ENCODE measurements at regions not wholly inside any gene's neighbourhood (a gene's known extent, or its start where the extent isn't known, plus 50 kb on each side); places are given as distances from the start of the nearest gene placed in this dataset.
"Not testable (repeated sequence)": the region's sequence is repeated elsewhere in the genome, so short reads cannot be mapped to it uniquely, and the experiment has no call there.

- DNase-seq (ENCODE audit: insufficient read length, low spot score) (no peak), FAIRE-seq (no peak)
- TF ChIP-seq SPI1 (IDR thresholded peaks at IDR 0.05; ENCODE audit: low read depth, low read length) (no peak), TAF1 (IDR thresholded peaks at IDR 0.05; ENCODE audit: low read depth, low read length) (no peak), POLR2A (IDR thresholded peaks at IDR 0.05; ENCODE audit: low read depth, low read length) (no peak), POLR2AphosphoS5 (IDR thresholded peaks at IDR 0.05; ENCODE audit: low read depth, low read length) (no peak)
Observed at GRCh38 chr3:18208091-18208490, 217.0 kb downstream of the SATB1 start.

- TF ChIP-seq TAF1 (IDR thresholded peaks at IDR 0.05; ENCODE audit: low read depth, low read length) = no peak
- no peak for TF ChIP-seq SPI1 (IDR thresholded peaks at IDR 0.05; ENCODE audit: low read depth, low read length)
- TF ChIP-seq POLR2A (IDR thresholded peaks at IDR 0.05; ENCODE audit: low read depth, low read length) = no peak
- TF ChIP-seq POLR2AphosphoS5 (IDR thresholded peaks at IDR 0.05; ENCODE audit: low read depth, low read length) = no peak
- no peak for TF ChIP-seq POU2F2 (IDR thresholded peaks at IDR 0.05; ENCODE audit: low read depth, low read length)
- TF ChIP-seq PAX5 (IDR thresholded peaks at IDR 0.05; ENCODE audit: insufficient read depth, low read length, severe bottlenecking) = no peak
- no peak for DNase-seq (ENCODE audit: insufficient read length, low spot score)
- no peak for FAIRE-seq
Observed at GRCh38 chr3:18207226-18207625, 217.9 kb downstream of the SATB1 start.

- not testable (repeated sequence) for DNase-seq (ENCODE audit: insufficient read length, low spot score); FAIRE-seq
Observed at GRCh38 chr3:18205701-18206100, 219.4 kb downstream of the SATB1 start.

GRCh38 chr3:18201315-18201714, 223.8 kb downstream of the SATB1 start:
- no peak for FAIRE-seq
- DNase-seq (ENCODE audit: insufficient read length, low spot score) = no peak
- no peak for TF ChIP-seq TAF1 (IDR thresholded peaks at IDR 0.05; ENCODE audit: low read depth, low read length)
- no peak for TF ChIP-seq POLR2A (IDR thresholded peaks at IDR 0.05; ENCODE audit: low read depth, low read length)
- no peak for TF ChIP-seq POU2F2 (IDR thresholded peaks at IDR 0.05; ENCODE audit: low read depth, low read length)
- TF ChIP-seq SPI1 (IDR thresholded peaks at IDR 0.05; ENCODE audit: low read depth, low read length) = no peak
- TF ChIP-seq POLR2AphosphoS5 (IDR thresholded peaks at IDR 0.05; ENCODE audit: low read depth, low read length) = no peak
- no peak for TF ChIP-seq PAX5 (IDR thresholded peaks at IDR 0.05; ENCODE audit: insufficient read depth, low read length, severe bottlenecking)

GRCh38 chr3:18199757-18200156, 225.4 kb downstream of the SATB1 start:
- DNase-seq (ENCODE audit: insufficient read length, low spot score) = no peak
- TF ChIP-seq PAX5 (IDR thresholded peaks at IDR 0.05; ENCODE audit: insufficient read depth, low read length, severe bottlenecking) (no peak), POU2F2 (IDR thresholded peaks at IDR 0.05; ENCODE audit: low read depth, low read length) (no peak), POLR2AphosphoS5 (IDR thresholded peaks at IDR 0.05; ENCODE audit: low read depth, low read length) (no peak), TAF1 (IDR thresholded peaks at IDR 0.05; ENCODE audit: low read depth, low read length) (no peak)
- FAIRE-seq = no peak

- no peak for DNase-seq (ENCODE audit: insufficient read length, low spot score)
Observed at GRCh38 chr3:18195836-18196235, 229.3 kb downstream of the SATB1 start.

GRCh38 chr3:18194431-18194830, 230.7 kb downstream of the SATB1 start:
- DNase-seq (ENCODE audit: insufficient read length, low spot score) (no peak), FAIRE-seq (no peak)
- TF ChIP-seq POLR2AphosphoS5 (IDR thresholded peaks at IDR 0.05; ENCODE audit: low read depth, low read length) = no peak
- TF ChIP-seq PAX5 (IDR thresholded peaks at IDR 0.05; ENCODE audit: insufficient read depth, low read length, severe bottlenecking) = no peak
- TF ChIP-seq POU2F2 (IDR thresholded peaks at IDR 0.05; ENCODE audit: low read depth, low read length) = no peak
- TF ChIP-seq TAF1 (IDR thresholded peaks at IDR 0.05; ENCODE audit: low read depth, low read length) = no peak
- no peak for TF ChIP-seq POLR2A (IDR thresholded peaks at IDR 0.05; ENCODE audit: low read depth, low read length)
- no peak for TF ChIP-seq SPI1 (IDR thresholded peaks at IDR 0.05; ENCODE audit: low read depth, low read length)

More at GRCh38 chr3:18195836-18196235, 229.3 kb downstream of the SATB1 start:
- no peak for TF ChIP-seq POLR2A (IDR thresholded peaks at IDR 0.05; ENCODE audit: low read depth, low read length)
- FAIRE-seq = no peak

- FAIRE-seq = no peak
- DNase-seq (ENCODE audit: insufficient read length, low spot score) = no peak
- TF ChIP-seq TAF1 (IDR thresholded peaks at IDR 0.05; ENCODE audit: low read depth, low read length) (no peak), POLR2A (IDR thresholded peaks at IDR 0.05; ENCODE audit: low read depth, low read length) (no peak), POLR2AphosphoS5 (IDR thresholded peaks at IDR 0.05; ENCODE audit: low read depth, low read length) (no peak), SPI1 (IDR thresholded peaks at IDR 0.05; ENCODE audit: low read depth, low read length) (no peak), POU2F2 (IDR thresholded peaks at IDR 0.05; ENCODE audit: low read depth, low read length) (no peak), PAX5 (IDR thresholded peaks at IDR 0.05; ENCODE audit: insufficient read depth, low read length, severe bottlenecking) (no peak)
Observed at GRCh38 chr3:18190646-18191045, 234.5 kb downstream of the SATB1 start.

GRCh38 chr3:18189282-18190050, 235.7 kb downstream of the SATB1 start:
- FAIRE-seq = no peak

GRCh38 chr3:18188491-18188890, 236.6 kb downstream of the SATB1 start:
- FAIRE-seq (no peak), DNase-seq (ENCODE audit: insufficient read length, low spot score) (no peak)
- no peak for TF ChIP-seq PAX5 (IDR thresholded peaks at IDR 0.05; ENCODE audit: insufficient read depth, low read length, severe bottlenecking)

More at GRCh38 chr3:18189282-18190050, 235.7 kb downstream of the SATB1 start:
- TF ChIP-seq PAX5 (IDR thresholded peaks at IDR 0.05; ENCODE audit: insufficient read depth, low read length, severe bottlenecking) (no peak), POU2F2 (IDR thresholded peaks at IDR 0.05; ENCODE audit: low read depth, low read length) (no peak), POLR2AphosphoS5 (IDR thresholded peaks at IDR 0.05; ENCODE audit: low read depth, low read length) (no peak), TAF1 (IDR thresholded peaks at IDR 0.05; ENCODE audit: low read depth, low read length) (no peak), POLR2A (IDR thresholded peaks at IDR 0.05; ENCODE audit: low read depth, low read length) (no peak), SPI1 (IDR thresholded peaks at IDR 0.05; ENCODE audit: low read depth, low read length) (no peak)
- DNase-seq (ENCODE audit: insufficient read length, low spot score) = no peak

GRCh38 chr3:18185624-18186023, 239.5 kb downstream of the SATB1 start:
- TF ChIP-seq SPI1 (IDR thresholded peaks at IDR 0.05; ENCODE audit: low read depth, low read length) (no peak), POU2F2 (IDR thresholded peaks at IDR 0.05; ENCODE audit: low read depth, low read length) (no peak), POLR2A (IDR thresholded peaks at IDR 0.05; ENCODE audit: low read depth, low read length) (no peak), POLR2AphosphoS5 (IDR thresholded peaks at IDR 0.05; ENCODE audit: low read depth, low read length) (no peak), PAX5 (IDR thresholded peaks at IDR 0.05; ENCODE audit: insufficient read depth, low read length, severe bottlenecking) (no peak), TAF1 (IDR thresholded peaks at IDR 0.05; ENCODE audit: low read depth, low read length) (no peak)
- DNase-seq (ENCODE audit: insufficient read length, low spot score) (no peak), FAIRE-seq (no peak)

GRCh38 chr3:18182923-18183322, 242.2 kb downstream of the SATB1 start:
- FAIRE-seq; DNase-seq (ENCODE audit: insufficient read length, low spot score): not testable (repeated sequence)

Data from GM12891 (cell line).